GM12878 (cell line): ENCODE measurements at regions not wholly inside any gene's neighbourhood (a gene's known extent, or its start where the extent isn't known, plus 50 kb on each side); places are given as distances from the start of the nearest gene placed in this dataset.

Experiments
- ATAC-seq: fragments of 200-7000 bp; cut with Tn5 transposase; 3 replicates; pipeline ENCODE4 v1.9.1; 2020; ENCODE audit warnings: mild to moderate bottlenecking, moderate library complexity
- BruUV-seq: library from RNA; stranded (reverse); fragments of 400-500 nt; replicated peaks from 2 replicates; lab custom pipeline; 2021; lab: Mats Ljungman, UMichigan
- CTCF ChIA-PET: fragments of 300-600 bp; sonication (Branson Sonifier 250); formaldehyde crosslinking; extraction: SDS; loops from one replicate; lab custom pipeline; 2021; ENCODE audit warnings: inconsistent platforms; lab: Yijun Ruan, JAX
- POLR2A ChIA-PET: fragments of 350-600 bp; formaldehyde crosslinking; extraction: SDS; loops from one replicate; lab custom pipeline; 2021; ENCODE audit warnings: inconsistent platforms; lab: Charles Lee
- RAD21 ChIA-PET: fragments of 300-600 bp; sonication (Branson Sonifier 250); formaldehyde crosslinking; loops from one replicate; lab custom pipeline; 2023; ENCODE audit warnings: antibody characterized with exemption; ENCODE audit not compliant: unreplicated experiment; lab: Charles Lee
- SMC1A ChIA-PET: fragments of 300-600 bp; sonication (Branson Sonifier 250); formaldehyde crosslinking; loops from one replicate; lab custom pipeline; 2023; ENCODE audit not compliant: unreplicated experiment, uncharacterized antibody; lab: Charles Lee
- DNase-seq: peaks from one replicate; pipeline ENCODE4 v3.0.0-alpha.2; 2011; ENCODE audit warnings: low read depth, low spot score
- FAIRE-seq: peaks from 3 replicates; lab custom pipeline; 2011; peaks lifted over from hg19 to GRCh38; lab: Jason Lieb, UNC
- H2AFZ ChIP-seq: 2 replicates; pipeline ENCODE4 v1.6.0; 2011; ENCODE audit warnings: low read depth, low read length, control low read depth; ENCODE audit not compliant: control insufficient read depth
- H3K27ac ChIP-seq: 2 replicates; pipeline ENCODE4 v1.5.1; 2011; ENCODE audit warnings: control low read depth; ENCODE audit not compliant: control insufficient read depth, insufficient read depth
- H3K27me3 ChIP-seq, 2 experiments: replicated peaks in 1 of 2; 2 replicates each; pipeline versions ENCODE4 v1.6.0 to v1.6.1; 2011; ENCODE audit warnings: low read length in 1 of 2; ENCODE audit not compliant: control insufficient read depth in 2 of 2, insufficient read depth in 2 of 2
- H3K36me3 ChIP-seq, 2 experiments: 2 replicates each; pipeline ENCODE4 v1.5.1; 2011; ENCODE audit warnings: low read length in 1 of 2; ENCODE audit not compliant: control insufficient read depth in 2 of 2, insufficient read depth in 2 of 2
- H3K4me1 ChIP-seq: 2 replicates; pipeline ENCODE4 v1.6.1; 2011; ENCODE audit warnings: mild to moderate bottlenecking, low read length, moderate library complexity, mixed read lengths; ENCODE audit not compliant: control insufficient read depth, insufficient read depth
- H3K4me2 ChIP-seq: 2 replicates; pipeline ENCODE4 v1.6.0; 2011; ENCODE audit warnings: control low read depth; ENCODE audit not compliant: control insufficient read depth, insufficient read depth
- H3K4me3 ChIP-seq: fragments of 200-600 bp; sonication (generic); 2 replicates; pipeline ENCODE4 v1.5.1; 2016
- H3K79me2 ChIP-seq: 2 replicates; pipeline ENCODE4 v1.6.0; 2011; ENCODE audit warnings: low read length; ENCODE audit not compliant: control insufficient read depth, insufficient read depth
- H3K9ac ChIP-seq: 2 replicates; pipeline ENCODE4 v1.8.0; 2011; ENCODE audit warnings: low read length, control low read depth, mixed read lengths; ENCODE audit not compliant: control insufficient read depth, insufficient read depth
- H3K9me3 ChIP-seq: replicated peaks from 3 replicates; pipeline ENCODE4 v1.5.1; 2011; ENCODE audit warnings: mild to moderate bottlenecking, low read length; ENCODE audit not compliant: control insufficient read depth, insufficient read depth
- H4K20me1 ChIP-seq: 2 replicates; pipeline ENCODE4 v1.6.0; 2011; ENCODE audit not compliant: control insufficient read depth, insufficient read depth
- ATF2 ChIP-seq: IDR thresholded peaks from 2 replicates; pipeline ENCODE4 v1.6.1; 2012; ENCODE audit warnings: low read length, inconsistent platforms
- ATF7 ChIP-seq: fragments of 450-650 bp; IDR thresholded peaks from 2 replicates; pipeline ENCODE4 v1.6.1; 2016; ENCODE audit warnings: low read depth, mild to moderate bottlenecking
- BCLAF1 ChIP-seq: fragments of 450-650 bp; IDR thresholded peaks from 2 replicates; pipeline ENCODE4 v1.6.1; 2017; ENCODE audit warnings: antibody characterized with exemption, mild to moderate bottlenecking, moderate library complexity
- CBX3 ChIP-seq: fragments of 200-600 bp; sonication (generic); IDR thresholded peaks from 2 replicates; pipeline ENCODE4 v1.6.1; 2016; ENCODE audit warnings: low read depth, borderline replicate concordance
- CBX5 ChIP-seq: sonication (generic); IDR thresholded peaks from 2 replicates; pipeline ENCODE4 v1.6.1; 2016; ENCODE audit warnings: low read depth, moderate library complexity, mild to moderate bottlenecking, inconsistent platforms
- CEBPB ChIP-seq, 2 experiments: fragments of 150-350 bp in 1 of 2; IDR thresholded peaks; 2 replicates each; pipeline ENCODE4 v1.6.1; 2012 to 2014; ENCODE audit warnings: low read depth in 2 of 2, low read length in 2 of 2, borderline replicate concordance in 1 of 2, inconsistent platforms in 1 of 2
- CREM ChIP-seq: IDR thresholded peaks from 2 replicates; pipeline ENCODE4 v1.6.1; 2014; ENCODE audit warnings: antibody characterized with exemption, low read depth
- E2F4 ChIP-seq: IDR thresholded peaks from 2 replicates; pipeline ENCODE4 v1.6.1; 2012; ENCODE audit warnings: low read depth, low read length, improper control_type of control experiment
- FOXM1 ChIP-seq: IDR thresholded peaks from 2 replicates; pipeline ENCODE4 v1.6.1; 2012; ENCODE audit warnings: low read depth, mild to moderate bottlenecking, inconsistent platforms, low read length, moderate library complexity
- IRF3 ChIP-seq: fragments of 450-650 bp; IDR thresholded peaks from 2 replicates; pipeline ENCODE4 v1.6.1; 2014; ENCODE audit warnings: mild to moderate bottlenecking
- MTA2 ChIP-seq: fragments of 450-650 bp; IDR thresholded peaks from 2 replicates; pipeline ENCODE4 v1.6.1; 2016; ENCODE audit warnings: low read depth, mild to moderate bottlenecking, moderate library complexity
- MXI1 ChIP-seq: fragments of 150-350 bp; IDR thresholded peaks from 2 replicates; pipeline ENCODE4 v1.6.1; 2011; ENCODE audit warnings: low read depth, mild to moderate bottlenecking, inconsistent platforms, low read length, improper control_type of control experiment
- MYC ChIP-seq: IDR thresholded peaks from 2 replicates; pipeline ENCODE4 v1.6.1; 2011; ENCODE audit warnings: mild to moderate bottlenecking, low read length, moderate library complexity, inconsistent platforms; ENCODE audit not compliant: insufficient read depth, insufficient replicate concordance, insufficient read length, severe bottlenecking
- SMC3 ChIP-seq: IDR thresholded peaks from 2 replicates; pipeline ENCODE4 v1.6.1; 2011; ENCODE audit warnings: low read length, improper control_type of control experiment, borderline replicate concordance
- TCF7 ChIP-seq: IDR thresholded peaks from 2 replicates; pipeline ENCODE4 v1.6.1; 2014; ENCODE audit warnings: antibody characterized with exemption, borderline replicate concordance
- ZNF24 ChIP-seq: fragments of 450-650 bp; IDR thresholded peaks from 2 replicates; pipeline ENCODE4 v1.6.1; 2017; ENCODE audit warnings: antibody characterized with exemption, mild to moderate bottlenecking
- WGBS: methylation state at CpG from one replicate; pipeline ENCODE4 v1.1.6; 2016; ENCODE audit warnings: low lambda C conversion rate; ENCODE audit not compliant: insufficient replicate concordance, insufficient coverage; ENCODE audit errors: missing lambda C conversion rate; 5-methylcytosine and 5-hydroxymethylcytosine counted together
- in situ Hi-C: fragments of 300-500 bp; cut with MboI; formaldehyde crosslinking; loops from 9 replicates; pipeline ENCODE4 v1.14.3; 2018; ENCODE audit warnings: mixed read lengths
- intact Hi-C: fragments of 100-400 bp; cut with micrococcal nuclease; formaldehyde crosslinking; loops from one replicate; pipeline ENCODE4 v1.14.2; 2022; ENCODE audit not compliant: unreplicated experiment

- Histone ChIP-seq H4K20me1 (no peaks in the 10 kb centered on the region), H3K27ac (no peak overlapping the region), H3K9me3 (no peaks in the 10 kb centered on the region), H3K36me3 (no peaks in the 10 kb centered on the region), H3K4me1 (peaks cover 26% of the 10 kb centered on the region), H3K4me3 (no peak overlapping the region), H2AFZ (no peak overlapping the region), H3K9ac (no peak overlapping the region), H3K4me2 (no peak overlapping the region), H3K79me2 (no peaks in the 10 kb centered on the region), H3K27me3 (peaks cover 1 to 24% of the 10 kb centered on the region in 2 experiments)
- no TSS peak for BruUV-seq
- 15% methylated on average over 4 of the region's 4 CpGs for WGBS
- TF ChIP-seq FOXM1, result no peak
- no peak for TF ChIP-seq ATF2
- TF ChIP-seq CBX5, result no peak
- TF ChIP-seq MTA2, result no peak
- TF ChIP-seq CEBPB (IDR thresholded peaks at IDR 0.05; ENCODE audit: borderline replicate concordance in 1 of 2, low read depth in 2 of 2, low read length in 2 of 2), result no peak
- TF ChIP-seq ZNF24, result no peak
- TF ChIP-seq MXI1, result no peak
- TF ChIP-seq TCF7, result no peak
- no peak for TF ChIP-seq CREM
- no peak for TF ChIP-seq ATF7
- TF ChIP-seq CBX3, result no peak
- TF ChIP-seq SMC3, result no peak
- no peak for TF ChIP-seq E2F4
- TF ChIP-seq BCLAF1, result no peak
- TF ChIP-seq IRF3, result no peak
- no peak for TF ChIP-seq MYC
- intact Hi-C loops, result loop anchor here (10.0 kb wide), 2 partner anchors 382 to 1068 kb away; partner anchors contain the start of gene ARID1B
- ATAC-seq (no peak), DNase-seq (no peak), FAIRE-seq (no peak)
- in situ Hi-C loops, result no loop called here
- ChIA-PET CTCF (no interaction called here), RAD21 (no interaction called here), POLR2A (no interaction called here), SMC1A (no interaction called here)
Observed at GRCh38 chr6:156392648-156393047, 384.5 kb upstream of the ARID1B start.
